ENCODE measurements at regions not wholly inside any gene's neighbourhood (a gene's known extent, or its start where the extent isn't known, plus 50 kb on each side); places are given as distances from the start of the nearest gene placed in this dataset.

- no peak for DNase-seq (ENCODE audit: extremely low read depth, low read depth)
- no peak for TF ChIP-seq CTCF (IDR thresholded peaks at IDR 0.05; ENCODE audit: low read depth, low read length)
Observed at GRCh38 chr1:83689921-83690868, 308.7 kb downstream of the TTLL7 start.

GRCh38 chr1:83682132-83682531 lies 316.8 kb downstream of the TTLL7 start:
- no peak for TF ChIP-seq CTCF (IDR thresholded peaks at IDR 0.05; ENCODE audit: low read depth, low read length)
- DNase-seq (ENCODE audit: extremely low read depth, low read depth), result no peak

- no peak for TF ChIP-seq CTCF (IDR thresholded peaks at IDR 0.05; ENCODE audit: low read depth, low read length)
- DNase-seq (ENCODE audit: extremely low read depth, low read depth), result no peak
Observed at GRCh38 chr1:83676106-83676505, 322.8 kb downstream of the TTLL7 start.

GRCh38 chr1:83673312-83673711 lies 325.6 kb downstream of the TTLL7 start:
- TF ChIP-seq CTCF (IDR thresholded peaks at IDR 0.05; ENCODE audit: low read depth, low read length), result no peak
- DNase-seq (ENCODE audit: extremely low read depth, low read depth), result no peak

GRCh38 chr1:83671586-83671985 lies 327.3 kb downstream of the TTLL7 start:
- no peak for DNase-seq (ENCODE audit: extremely low read depth, low read depth)
- no peak for TF ChIP-seq CTCF (IDR thresholded peaks at IDR 0.05; ENCODE audit: low read depth, low read length)

- TF ChIP-seq CTCF (IDR thresholded peaks at IDR 0.05; ENCODE audit: low read depth, low read length), result no peak
- DNase-seq (ENCODE audit: extremely low read depth, low read depth), result no peak
Observed at GRCh38 chr1:83670909-83671565, 327.9 kb downstream of the TTLL7 start.

All from AG09319 (cell line).